ENCODE measurements at regions not wholly inside any gene's neighbourhood (a gene's known extent, or its start where the extent isn't known, plus 50 kb on each side); places are given as distances from the start of the nearest gene placed in this dataset.
"Not testable (repeated sequence)": the region's sequence is repeated elsewhere in the genome, so short reads cannot be mapped to it uniquely, and the experiment has no call there.

- no peak overlapping the region for H3K9ac ChIP-seq (ENCODE audit: low read length in 2 of 2)
- H3K4me3 ChIP-seq (ENCODE audit: low read length in 2 of 2) = no peak overlapping the region
- H3K27ac ChIP-seq (ENCODE audit: low read length) = no peak overlapping the region
- H3K36me3 ChIP-seq (ENCODE audit: control insufficient read depth in 2 of 2, insufficient read depth in 2 of 2, low read length in 2 of 2) = no peaks in the 10 kb centered on the region
- H3K9me3 ChIP-seq (ENCODE audit: control insufficient read depth in 2 of 2, low read length in 2 of 2) = peaks cover 0 to 2% of the 10 kb centered on the region in 2 donors
- no peaks in the 10 kb centered on the region for H3K4me1 ChIP-seq (ENCODE audit: control insufficient read depth, insufficient read depth, low read length)
- no peaks in the 10 kb centered on the region for H3K27me3 ChIP-seq (ENCODE audit: control insufficient read depth in 1 of 2, insufficient read depth in 2 of 2, low read length in 2 of 2)
Measured at GRCh38 chr1:222009105-222009730, 267.3 kb upstream of the DUSP10 start.

DNA sequence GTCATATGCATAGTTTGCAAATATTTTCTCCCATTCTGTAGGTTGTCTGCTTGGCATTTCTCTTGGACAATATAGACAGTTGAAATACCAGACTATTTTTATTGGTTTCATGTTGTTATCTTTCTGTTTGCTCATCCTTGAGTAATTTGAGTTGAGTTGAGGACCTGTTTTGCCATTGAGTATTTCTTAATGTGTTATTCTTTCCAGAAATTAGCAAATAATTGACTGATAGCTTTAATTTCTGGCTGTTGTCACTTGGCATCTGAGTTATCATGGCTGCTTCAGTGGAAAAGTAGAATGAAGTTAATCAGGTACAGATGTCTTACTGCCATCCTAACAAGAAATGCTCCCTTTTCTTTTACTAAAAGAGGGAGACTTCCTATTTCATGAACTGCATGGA is 264.8 kb upstream of the DUSP10 start:
- H3K27me3 ChIP-seq (ENCODE audit: control insufficient read depth in 1 of 2, insufficient read depth in 2 of 2, low read length in 2 of 2) = no peaks in the 10 kb centered on the region
- no peak overlapping the region for H3K9ac ChIP-seq (ENCODE audit: low read length in 2 of 2)
- H3K36me3 ChIP-seq (ENCODE audit: control insufficient read depth in 2 of 2, insufficient read depth in 2 of 2, low read length in 2 of 2) = no peaks in the 10 kb centered on the region
- no peaks in the 10 kb centered on the region for H3K4me1 ChIP-seq (ENCODE audit: control insufficient read depth, insufficient read depth, low read length)
- H3K4me3 ChIP-seq (ENCODE audit: low read length in 2 of 2) = no peak overlapping the region
- no peak overlapping the region for H3K27ac ChIP-seq (ENCODE audit: low read length)
- H3K9me3 ChIP-seq (ENCODE audit: control insufficient read depth in 2 of 2, low read length in 2 of 2) = peaks cover 0 to 2% of the 10 kb centered on the region in 2 donors

DNA sequence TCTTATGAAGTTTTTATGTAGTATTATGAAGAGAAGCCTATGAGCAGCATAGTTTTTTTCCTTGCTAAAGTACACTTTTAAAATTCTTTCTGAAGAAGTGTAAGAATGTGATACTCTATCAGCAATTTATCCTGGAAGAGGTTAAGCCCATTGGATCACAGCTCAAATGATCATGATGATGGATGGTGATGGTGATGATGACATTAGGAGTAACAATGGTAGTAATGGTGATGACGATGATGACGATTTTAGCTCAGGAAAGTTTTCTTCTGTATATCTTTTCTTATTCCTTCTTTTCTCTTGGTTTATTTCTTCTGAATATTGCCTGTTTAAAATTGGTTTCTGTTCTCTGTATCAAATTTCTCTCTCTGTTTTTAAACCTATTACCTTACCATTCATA is 262.9 kb upstream of the DUSP10 start:
- H3K27me3 ChIP-seq (ENCODE audit: control insufficient read depth in 1 of 2, insufficient read depth in 2 of 2, low read length in 2 of 2) = no peaks in the 10 kb centered on the region
- H3K36me3 ChIP-seq (ENCODE audit: control insufficient read depth in 2 of 2, insufficient read depth in 2 of 2, low read length in 2 of 2) = no peaks in the 10 kb centered on the region
- H3K4me1 ChIP-seq (ENCODE audit: control insufficient read depth, insufficient read depth, low read length) = no peaks in the 10 kb centered on the region
- H3K4me3 ChIP-seq (ENCODE audit: low read length in 2 of 2) = no peak overlapping the region
- H3K9ac ChIP-seq (ENCODE audit: low read length in 2 of 2) = no peak overlapping the region
- H3K27ac ChIP-seq (ENCODE audit: low read length) = no peak overlapping the region
- no peaks in the 10 kb centered on the region for H3K9me3 ChIP-seq (ENCODE audit: control insufficient read depth in 2 of 2, low read length in 2 of 2)

DNA sequence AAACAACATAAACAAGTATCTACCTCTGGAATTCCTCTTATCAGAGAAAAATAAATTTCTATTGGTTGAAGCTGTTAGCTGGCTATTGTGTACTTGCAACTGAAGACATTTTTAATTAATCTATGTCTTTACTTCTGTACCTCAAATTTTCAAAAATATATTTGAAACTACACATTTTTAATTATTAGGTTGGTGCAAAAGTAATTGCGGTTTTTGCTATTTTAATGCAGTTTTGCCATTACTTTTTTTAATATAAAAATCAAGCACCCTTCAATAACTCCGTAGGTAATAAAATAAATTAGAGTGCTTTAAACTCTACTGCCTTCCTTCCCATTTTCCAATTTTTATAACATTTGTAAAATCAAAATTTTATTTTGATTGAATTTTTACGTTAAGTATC is 262.1 kb upstream of the DUSP10 start:
- H3K9ac ChIP-seq (ENCODE audit: low read length in 2 of 2) = no peak overlapping the region
- H3K36me3 ChIP-seq (ENCODE audit: control insufficient read depth in 2 of 2, insufficient read depth in 2 of 2, low read length in 2 of 2) = no peaks in the 10 kb centered on the region
- H3K27me3 ChIP-seq (ENCODE audit: control insufficient read depth in 1 of 2, insufficient read depth in 2 of 2, low read length in 2 of 2) = no peaks in the 10 kb centered on the region
- H3K9me3 ChIP-seq (ENCODE audit: control insufficient read depth in 2 of 2, low read length in 2 of 2) = no peaks in the 10 kb centered on the region
- H3K4me1 ChIP-seq (ENCODE audit: control insufficient read depth, insufficient read depth, low read length) = no peaks in the 10 kb centered on the region
- no peak overlapping the region for H3K27ac ChIP-seq (ENCODE audit: low read length)
- H3K4me3 ChIP-seq (ENCODE audit: low read length in 2 of 2) = no peak overlapping the region

GRCh38 chr1:222002503-222002902 is 260.6 kb upstream of the DUSP10 start:
- H3K4me3 ChIP-seq (ENCODE audit: low read length in 2 of 2) = no peak overlapping the region
- H3K27me3 ChIP-seq (ENCODE audit: control insufficient read depth in 1 of 2, insufficient read depth in 2 of 2, low read length in 2 of 2) = no peaks in the 10 kb centered on the region
- H3K27ac ChIP-seq (ENCODE audit: low read length) = no peak overlapping the region

DNA sequence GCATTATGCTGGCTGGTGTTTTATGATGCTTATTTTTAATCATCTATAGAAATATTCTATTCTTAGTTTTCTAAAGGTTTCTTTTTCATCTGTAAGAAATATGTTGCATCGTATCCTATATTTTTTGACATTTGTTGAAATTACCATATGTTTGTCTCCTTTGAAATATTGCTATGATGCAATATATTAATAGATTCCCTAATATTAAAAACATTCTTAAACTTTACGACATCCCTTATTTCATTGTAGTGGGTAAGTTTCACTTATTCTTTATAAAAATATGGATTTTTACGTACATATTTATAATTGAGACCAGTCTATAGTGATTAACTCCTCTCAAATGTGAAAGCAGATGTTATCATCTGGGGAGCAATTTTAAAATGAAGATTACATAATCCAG is 258.2 kb upstream of the DUSP10 start:
- no peaks in the 10 kb centered on the region for H3K36me3 ChIP-seq (ENCODE audit: control insufficient read depth in 2 of 2, insufficient read depth in 2 of 2, low read length in 2 of 2)
- no peak overlapping the region for H3K4me3 ChIP-seq (ENCODE audit: low read length in 2 of 2)
- H3K4me1 ChIP-seq (ENCODE audit: control insufficient read depth, insufficient read depth, low read length) = no peaks in the 10 kb centered on the region
- H3K9ac ChIP-seq (ENCODE audit: low read length in 2 of 2) = no peak overlapping the region
- H3K9me3 ChIP-seq (ENCODE audit: control insufficient read depth in 2 of 2, low read length in 2 of 2) = no peaks in the 10 kb centered on the region
- no peaks in the 10 kb centered on the region for H3K27me3 ChIP-seq (ENCODE audit: control insufficient read depth in 1 of 2, insufficient read depth in 2 of 2, low read length in 2 of 2)
- H3K27ac ChIP-seq (ENCODE audit: low read length) = no peak overlapping the region

More at GRCh38 chr1:222002503-222002902, 260.6 kb upstream of the DUSP10 start:
- H3K9me3 ChIP-seq (ENCODE audit: control insufficient read depth in 2 of 2, low read length in 2 of 2) = no peaks in the 10 kb centered on the region
- no peaks in the 10 kb centered on the region for H3K4me1 ChIP-seq (ENCODE audit: control insufficient read depth, insufficient read depth, low read length)
- H3K9ac ChIP-seq (ENCODE audit: low read length in 2 of 2) = no peak overlapping the region
- no peaks in the 10 kb centered on the region for H3K36me3 ChIP-seq (ENCODE audit: control insufficient read depth in 2 of 2, insufficient read depth in 2 of 2, low read length in 2 of 2)

DNA sequence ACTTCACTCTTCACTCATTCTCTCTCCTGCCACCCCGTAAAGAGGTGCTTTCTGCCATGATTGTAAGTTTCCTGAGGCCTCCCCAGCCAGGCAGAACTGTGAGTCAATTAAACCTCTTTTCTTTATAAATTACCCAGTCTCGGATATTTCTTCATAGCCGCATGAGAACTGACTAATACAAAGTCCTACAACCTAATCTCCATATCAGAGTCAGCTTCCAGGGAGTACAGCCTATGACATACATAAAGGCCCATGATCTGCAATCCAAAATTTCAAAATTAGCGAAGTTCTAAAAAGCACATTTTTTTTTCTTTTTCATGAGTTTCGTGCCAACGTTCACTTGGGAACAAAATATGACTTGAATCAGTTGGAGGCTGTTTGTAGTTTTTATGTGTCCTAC is 256.9 kb upstream of the DUSP10 start:
- Histone ChIP-seq H3K27ac (ENCODE audit: low read length) (no peak overlapping the region), H3K9ac (ENCODE audit: low read length in 2 of 2) (no peak overlapping the region), H3K27me3 (ENCODE audit: control insufficient read depth in 1 of 2, insufficient read depth in 2 of 2, low read length in 2 of 2) (no peaks in the 10 kb centered on the region), H3K4me3 (ENCODE audit: low read length in 2 of 2) (no peak overlapping the region), H3K9me3 (ENCODE audit: control insufficient read depth in 2 of 2, low read length in 2 of 2) (no peaks in the 10 kb centered on the region), H3K36me3 (ENCODE audit: control insufficient read depth in 2 of 2, insufficient read depth in 2 of 2, low read length in 2 of 2) (no peaks in the 10 kb centered on the region), H3K4me1 (ENCODE audit: control insufficient read depth, insufficient read depth, low read length) (no peaks in the 10 kb centered on the region)

DNA sequence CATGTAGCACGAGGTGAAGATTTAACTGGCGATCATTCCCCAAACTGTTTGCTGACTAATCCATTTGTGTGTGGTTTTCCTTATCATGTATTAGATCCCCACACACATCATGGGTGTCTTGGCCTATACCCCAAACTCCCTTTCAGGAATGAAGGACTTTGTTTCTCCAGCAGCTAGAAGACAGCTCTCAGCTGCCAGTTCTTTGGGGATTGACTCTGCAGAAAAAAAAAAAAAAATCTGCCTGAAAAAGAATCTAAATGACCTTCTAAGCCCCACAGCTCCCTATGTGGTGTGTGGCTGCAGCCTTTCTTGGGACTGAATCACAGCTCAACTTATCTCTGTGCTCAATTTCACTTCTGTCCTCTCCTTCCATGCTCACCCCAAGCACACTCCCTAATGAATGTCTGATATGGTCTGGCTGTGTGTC is 256.3 kb upstream of the DUSP10 start:
- Histone ChIP-seq H3K27ac (ENCODE audit: low read length) (no peak overlapping the region), H3K4me3 (ENCODE audit: low read length in 2 of 2) (no peak overlapping the region), H3K27me3 (ENCODE audit: control insufficient read depth in 1 of 2, insufficient read depth in 2 of 2, low read length in 2 of 2) (no peaks in the 10 kb centered on the region)

GRCh38 chr1:221997012-221997411 is 255.1 kb upstream of the DUSP10 start:
- not testable (repeated sequence) for H3K4me3 ChIP-seq (ENCODE audit: low read length in 2 of 2); H3K27me3 ChIP-seq (ENCODE audit: control insufficient read depth in 1 of 2, insufficient read depth in 2 of 2, low read length in 2 of 2); H3K4me1 ChIP-seq (ENCODE audit: control insufficient read depth, insufficient read depth, low read length); H3K27ac ChIP-seq (ENCODE audit: low read length); H3K9me3 ChIP-seq (ENCODE audit: control insufficient read depth in 2 of 2, low read length in 2 of 2); H3K36me3 ChIP-seq (ENCODE audit: control insufficient read depth in 2 of 2, insufficient read depth in 2 of 2, low read length in 2 of 2); H3K9ac ChIP-seq (ENCODE audit: low read length in 2 of 2)

More for the DNA sequence above, 256.3 kb upstream of the DUSP10 start:
- Histone ChIP-seq H3K4me1 (ENCODE audit: control insufficient read depth, insufficient read depth, low read length) (no peaks in the 10 kb centered on the region), H3K9ac (ENCODE audit: low read length in 2 of 2) (no peak overlapping the region), H3K9me3 (ENCODE audit: control insufficient read depth in 2 of 2, low read length in 2 of 2) (no peaks in the 10 kb centered on the region), H3K36me3 (ENCODE audit: control insufficient read depth in 2 of 2, insufficient read depth in 2 of 2, low read length in 2 of 2) (no peaks in the 10 kb centered on the region)

DNA sequence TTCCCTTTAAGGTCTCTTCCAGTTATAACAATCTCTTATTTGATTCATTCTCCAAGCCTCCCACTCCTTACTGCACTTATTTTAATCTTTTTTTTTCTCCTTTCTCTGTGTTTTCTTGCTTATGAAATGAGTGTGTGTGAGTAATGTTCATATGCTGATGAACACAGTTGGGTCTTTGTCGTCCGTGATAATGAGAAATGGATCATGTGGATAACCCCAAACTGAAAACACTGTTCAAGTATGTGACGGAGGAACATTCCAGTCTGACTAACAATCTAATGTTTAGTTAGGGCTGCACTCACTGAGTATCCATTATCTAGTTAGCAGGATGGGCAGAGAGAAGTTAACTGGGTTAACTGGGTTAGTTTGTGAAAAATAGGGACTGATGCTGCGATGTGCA is 253.1 kb upstream of the DUSP10 start:
- H3K4me3 ChIP-seq (ENCODE audit: low read length in 2 of 2) = no peak overlapping the region
- H3K36me3 ChIP-seq (ENCODE audit: control insufficient read depth in 2 of 2, insufficient read depth in 2 of 2, low read length in 2 of 2) = no peaks in the 10 kb centered on the region
- no peaks in the 10 kb centered on the region for H3K9me3 ChIP-seq (ENCODE audit: control insufficient read depth in 2 of 2, low read length in 2 of 2)
- peaks cover 10% of the 10 kb centered on the region for H3K4me1 ChIP-seq (ENCODE audit: control insufficient read depth, insufficient read depth, low read length)
- no peak overlapping the region for H3K27ac ChIP-seq (ENCODE audit: low read length)
- H3K9ac ChIP-seq (ENCODE audit: low read length in 2 of 2) = no peak overlapping the region
- H3K27me3 ChIP-seq (ENCODE audit: control insufficient read depth in 1 of 2, insufficient read depth in 2 of 2, low read length in 2 of 2) = no peaks in the 10 kb centered on the region

DNA sequence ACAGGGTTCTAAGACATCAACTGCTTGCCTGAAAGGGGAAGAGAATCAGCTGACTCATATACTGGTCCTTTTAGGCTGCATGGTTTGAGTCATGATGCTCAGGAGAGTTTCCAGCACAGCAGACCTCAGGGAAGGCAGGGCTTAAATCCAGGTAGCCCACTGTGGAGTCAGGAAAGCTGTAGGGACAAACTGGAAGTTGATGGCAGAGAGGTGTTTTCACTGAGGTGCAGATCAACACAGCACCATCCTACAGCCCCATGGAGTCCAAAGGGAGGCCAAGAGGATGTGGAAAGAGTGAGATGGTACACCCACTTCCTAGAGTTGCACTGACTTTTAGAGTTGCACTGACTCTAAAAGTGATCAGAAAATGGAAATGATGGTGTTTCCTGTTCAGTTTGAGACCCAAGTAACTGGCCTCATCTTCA is 252.4 kb upstream of the DUSP10 start:
- Histone ChIP-seq H3K9ac (ENCODE audit: low read length in 2 of 2) (no peak overlapping the region), H3K27me3 (ENCODE audit: control insufficient read depth in 1 of 2, insufficient read depth in 2 of 2, low read length in 2 of 2) (no peaks in the 10 kb centered on the region), H3K9me3 (ENCODE audit: control insufficient read depth in 2 of 2, low read length in 2 of 2) (no peaks in the 10 kb centered on the region), H3K27ac (ENCODE audit: low read length) (no peak overlapping the region), H3K36me3 (ENCODE audit: control insufficient read depth in 2 of 2, insufficient read depth in 2 of 2, low read length in 2 of 2) (no peaks in the 10 kb centered on the region), H3K4me3 (ENCODE audit: low read length in 2 of 2) (no peak overlapping the region), H3K4me1 (ENCODE audit: control insufficient read depth, insufficient read depth, low read length) (peaks cover 12% of the 10 kb centered on the region)

All from stomach smooth muscle (tissue), 2 donors.